ENCODE measurements at regions not wholly inside any gene's neighbourhood (a gene's known extent, or its start where the extent isn't known, plus 50 kb on each side); places are given as distances from the start of the nearest gene placed in this dataset.

DNA sequence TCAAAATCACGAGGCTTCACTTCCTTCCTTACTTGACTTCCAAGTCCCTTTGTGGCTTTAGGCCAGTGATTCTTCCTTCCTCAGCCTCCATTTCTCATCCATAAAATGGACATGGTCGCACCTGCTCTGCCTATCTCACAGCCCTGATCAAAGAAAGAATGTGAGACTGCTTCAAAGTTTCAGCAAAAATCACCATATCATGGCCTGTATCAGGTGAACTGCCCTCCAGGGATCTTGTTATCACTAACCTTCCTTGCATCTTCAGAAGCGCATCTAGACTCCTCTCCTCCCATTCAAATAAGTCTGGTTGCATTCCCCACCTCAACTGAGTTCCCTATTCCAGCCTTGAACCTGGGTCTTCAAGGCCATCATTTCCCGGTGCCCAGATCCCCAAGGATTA lies 96.5 kb downstream of the TTC32 start:
- no peaks in the 10 kb centered on the region for H3K9me3 Mint-ChIP-seq
- H3K36me3 Mint-ChIP-seq (ENCODE audit: low read depth) = no peaks in the 10 kb centered on the region
- TF ChIP-seq, protein P1, sequence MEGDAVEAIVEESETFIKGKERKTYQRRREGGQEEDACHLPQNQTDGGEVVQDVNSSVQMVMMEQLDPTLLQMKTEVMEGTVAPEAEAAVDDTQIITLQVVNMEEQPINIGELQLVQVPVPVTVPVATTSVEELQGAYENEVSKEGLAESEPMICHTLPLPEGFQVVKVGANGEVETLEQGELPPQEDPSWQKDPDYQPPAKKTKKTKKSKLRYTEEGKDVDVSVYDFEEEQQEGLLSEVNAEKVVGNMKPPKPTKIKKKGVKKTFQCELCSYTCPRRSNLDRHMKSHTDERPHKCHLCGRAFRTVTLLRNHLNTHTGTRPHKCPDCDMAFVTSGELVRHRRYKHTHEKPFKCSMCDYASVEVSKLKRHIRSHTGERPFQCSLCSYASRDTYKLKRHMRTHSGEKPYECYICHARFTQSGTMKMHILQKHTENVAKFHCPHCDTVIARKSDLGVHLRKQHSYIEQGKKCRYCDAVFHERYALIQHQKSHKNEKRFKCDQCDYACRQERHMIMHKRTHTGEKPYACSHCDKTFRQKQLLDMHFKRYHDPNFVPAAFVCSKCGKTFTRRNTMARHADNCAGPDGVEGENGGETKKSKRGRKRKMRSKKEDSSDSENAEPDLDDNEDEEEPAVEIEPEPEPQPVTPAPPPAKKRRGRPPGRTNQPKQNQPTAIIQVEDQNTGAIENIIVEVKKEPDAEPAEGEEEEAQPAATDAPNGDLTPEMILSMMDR (IDR thresholded peaks at IDR 0.05) = no peak
- peaks cover 33% of the 10 kb centered on the region for H3K4me1 Mint-ChIP-seq (ENCODE audit: low read depth)
- H3K27ac Mint-ChIP-seq = no peak overlapping the region
- DNase-seq = no peak
- no peak overlapping the region for H3K4me3 Mint-ChIP-seq
- H3K27me3 Mint-ChIP-seq (ENCODE audit: insufficient read depth) = peaks cover 13% of the 10 kb centered on the region

DNA sequence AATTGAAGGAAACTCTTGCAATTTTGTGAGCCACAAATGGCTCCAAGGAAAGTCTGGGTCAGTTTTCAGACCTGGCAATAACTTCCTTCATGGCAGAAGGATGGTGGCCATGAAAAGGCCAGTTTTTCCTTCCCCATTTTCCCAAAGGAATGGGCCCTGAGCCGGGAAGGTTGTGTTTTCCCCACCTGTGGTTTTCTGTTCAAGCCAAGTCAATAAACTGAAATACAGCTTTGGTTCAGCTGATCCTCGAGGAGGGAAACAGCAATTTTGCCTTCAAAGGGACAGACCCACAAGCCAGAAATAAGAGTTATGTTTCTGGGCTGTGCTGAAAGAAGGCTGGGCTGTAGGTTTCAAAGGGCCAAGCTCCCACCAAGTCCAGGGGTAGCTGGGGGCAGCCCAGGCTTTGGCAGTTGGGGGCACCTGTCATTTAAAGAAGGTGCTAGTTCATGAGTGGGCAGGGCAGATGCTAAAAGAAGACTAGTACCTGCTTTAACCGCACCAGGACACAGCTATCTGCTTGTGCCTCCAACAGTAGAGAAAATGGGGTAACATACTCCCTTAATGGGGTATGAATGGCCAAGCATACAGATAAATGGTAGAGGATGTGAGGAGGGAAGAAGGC lies 97.0 kb downstream of the TTC32 start:
- Mint-ChIP-seq H3K27ac (no peak overlapping the region), H3K9me3 (no peaks in the 10 kb centered on the region), H3K36me3 (ENCODE audit: low read depth) (no peaks in the 10 kb centered on the region), H3K4me1 (ENCODE audit: low read depth) (peaks cover 36% of the 10 kb centered on the region), H3K4me3 (no peak overlapping the region), H3K27me3 (ENCODE audit: insufficient read depth) (peaks cover 13% of the 10 kb centered on the region)
- DNase-seq = no peak
- TF ChIP-seq, protein P1 (IDR thresholded peaks at IDR 0.05) = no peak

DNA sequence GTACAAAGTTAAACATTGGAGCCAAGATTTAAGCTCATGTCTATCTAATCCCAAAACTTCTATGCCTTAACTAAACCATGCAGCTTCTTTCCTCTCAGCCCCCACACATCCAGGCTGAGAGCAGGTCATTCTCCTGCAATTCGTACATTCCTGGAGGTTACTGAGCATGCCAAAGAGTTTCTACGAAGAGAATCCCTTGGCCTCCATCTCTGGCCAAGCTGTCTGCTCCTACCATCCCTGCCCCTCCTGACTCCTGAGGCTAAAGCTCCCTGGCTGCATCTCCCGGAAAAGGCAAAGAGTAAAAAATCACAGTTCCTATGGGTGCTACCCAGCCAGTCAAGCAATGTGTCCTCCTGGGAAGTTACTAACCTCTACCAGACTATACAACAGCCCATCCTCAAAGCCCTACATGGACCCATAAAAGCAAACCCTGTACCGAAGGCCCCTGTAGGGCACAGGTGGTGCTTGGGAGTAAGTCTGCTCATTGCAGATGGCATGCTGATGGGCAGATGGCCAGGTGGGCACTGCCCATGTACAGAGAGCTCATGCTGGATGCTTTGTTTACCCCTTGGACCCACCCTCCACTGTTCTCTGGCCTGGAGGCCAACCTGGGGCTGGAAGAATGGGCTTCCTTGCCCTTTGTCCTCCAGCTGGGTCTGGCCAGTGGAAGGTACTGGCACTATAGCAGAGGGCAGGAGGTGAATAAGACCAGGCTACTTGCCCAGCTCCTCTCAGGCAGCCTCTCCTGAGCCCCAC lies 99.5 kb downstream of the TTC32 start:
- peaks cover 18% of the 10 kb centered on the region for H3K27me3 Mint-ChIP-seq (ENCODE audit: insufficient read depth)
- H3K9me3 Mint-ChIP-seq = no peaks in the 10 kb centered on the region
- TF ChIP-seq, protein P1 (IDR thresholded peaks at IDR 0.05) = no peak
- H3K36me3 Mint-ChIP-seq (ENCODE audit: low read depth) = no peaks in the 10 kb centered on the region
- peak overlapping the region; percentile 22; the same call in 1 of the 2 replicates for H3K4me3 Mint-ChIP-seq
- H3K27ac Mint-ChIP-seq = peak overlapping the region; percentile 62
- peaks cover 45% of the 10 kb centered on the region for H3K4me1 Mint-ChIP-seq (ENCODE audit: low read depth)
- no peak for DNase-seq

DNA sequence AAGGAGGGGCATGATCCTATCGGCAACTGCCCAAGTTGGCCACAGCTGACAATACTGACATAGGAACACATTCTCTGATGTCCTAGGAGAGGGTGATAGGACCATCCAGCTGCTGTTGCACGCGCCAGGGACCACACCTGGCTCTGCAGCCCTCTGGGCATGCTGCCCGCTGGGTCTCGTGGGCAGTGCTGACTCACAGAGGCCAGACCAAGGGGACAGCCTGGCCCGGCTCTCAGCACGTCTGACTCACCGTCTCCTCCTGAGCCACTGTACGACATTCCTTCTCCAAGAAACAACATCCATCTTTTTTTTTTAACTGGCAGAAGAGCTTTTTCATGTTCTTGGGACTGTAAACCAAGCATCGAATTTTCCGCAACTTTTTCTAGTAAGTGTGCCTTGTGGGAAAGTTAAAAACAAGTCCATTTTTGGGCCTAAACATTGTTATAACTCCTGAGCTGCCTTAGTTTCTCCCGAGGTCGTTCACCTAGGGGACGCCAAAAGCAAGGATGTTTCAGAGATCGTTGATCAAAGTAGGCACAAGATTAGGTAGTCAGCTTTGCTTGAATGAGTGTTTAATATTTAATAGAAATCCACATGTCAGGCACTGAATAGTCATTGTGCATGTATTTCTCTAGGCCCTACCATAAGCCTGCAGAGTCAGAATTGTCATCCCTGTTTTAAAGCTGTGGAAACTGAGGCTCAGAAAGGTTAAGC lies 100.3 kb downstream of the TTC32 start:
- peak overlapping the region; percentile 62; the same call in 1 of the 2 replicates for H3K27ac Mint-ChIP-seq
- H3K4me3 Mint-ChIP-seq = peak overlapping the region; percentile 46
- DNase-seq = peak; percentile 95
- TF ChIP-seq, protein P1 (IDR thresholded peaks at IDR 0.05) = no peak
- peaks cover 52% of the 10 kb centered on the region for H3K4me1 Mint-ChIP-seq (ENCODE audit: low read depth)
- peaks cover 16% of the 10 kb centered on the region; the same call in 1 of the 2 replicates for H3K27me3 Mint-ChIP-seq (ENCODE audit: insufficient read depth)
- H3K36me3 Mint-ChIP-seq (ENCODE audit: low read depth) = no peaks in the 10 kb centered on the region
- H3K9me3 Mint-ChIP-seq = no peaks in the 10 kb centered on the region

DNA sequence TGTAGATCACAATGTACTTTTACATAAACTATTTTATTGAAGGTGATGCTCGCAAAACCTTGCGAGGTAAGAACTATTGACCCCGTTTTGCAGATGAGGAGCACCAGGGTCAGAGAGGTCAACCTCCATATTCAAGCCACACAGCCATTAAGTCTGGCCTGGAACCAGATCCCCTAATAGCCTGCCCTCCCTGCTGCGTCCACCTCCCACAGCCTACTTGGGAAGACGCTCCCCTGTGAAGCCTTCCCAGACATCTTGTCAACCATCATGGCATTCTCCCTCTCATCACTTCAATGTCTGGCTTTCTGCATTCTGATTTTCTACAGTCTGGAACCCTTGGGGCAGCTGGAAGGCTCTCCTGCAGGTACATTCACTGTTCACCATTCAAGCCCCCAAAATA lies 101.0 kb downstream of the TTC32 start:
- Mint-ChIP-seq H3K4me1 (ENCODE audit: low read depth) (peaks cover 60% of the 10 kb centered on the region), H3K27me3 (ENCODE audit: insufficient read depth) (peaks cover 16% of the 10 kb centered on the region; the same call in 1 of the 2 replicates)
- TF ChIP-seq, protein P1 (IDR thresholded peaks at IDR 0.05) = no peak

More for the DNA sequence above, 101.0 kb downstream of the TTC32 start:
- Mint-ChIP-seq H3K9me3 (no peaks in the 10 kb centered on the region), H3K4me3 (no peak overlapping the region), H3K27ac (no peak overlapping the region; the same call in 1 of the 2 replicates), H3K36me3 (ENCODE audit: low read depth) (no peaks in the 10 kb centered on the region)
- no peak for DNase-seq
